Activated T-cell treated with anti-CD3 and anti-CD28 coated beads, Interleukin-2, amount 50 U/mL, for 24 hours (primary cell): ENCODE measurements at regions not wholly inside any gene's neighbourhood (a gene's known extent, or its start where the extent isn't known, plus 50 kb on each side); places are given as distances from the start of the nearest gene placed in this dataset.

ENCODE experiments used
- DNase-seq: peaks from one replicate; pipeline ENCODE4 v3.0.0-alpha.2; 2020
- H3K27ac Mint-ChIP-seq: 2 replicates; pipeline ENCODE4 v1.8.0; 2020; ENCODE audit warnings: mild to moderate bottlenecking, mixed read lengths
- H3K27me3 Mint-ChIP-seq: 2 replicates; pipeline ENCODE4 v1.8.0; 2020; ENCODE audit warnings: mixed read lengths
- H3K36me3 Mint-ChIP-seq: 2 replicates; pipeline ENCODE4 v1.8.0; 2020; ENCODE audit warnings: low read depth, mixed read lengths
- H3K4me1 Mint-ChIP-seq: 2 replicates; pipeline ENCODE4 v1.8.0; 2020; ENCODE audit warnings: low read depth, mixed read lengths
- H3K4me3 Mint-ChIP-seq: 2 replicates; pipeline ENCODE4 v1.8.0; 2020; ENCODE audit warnings: mild to moderate bottlenecking, moderate library complexity, mixed read lengths
- H3K9me3 Mint-ChIP-seq: 2 replicates; pipeline ENCODE4 v1.8.0; 2020; ENCODE audit warnings: mixed read lengths

DNA sequence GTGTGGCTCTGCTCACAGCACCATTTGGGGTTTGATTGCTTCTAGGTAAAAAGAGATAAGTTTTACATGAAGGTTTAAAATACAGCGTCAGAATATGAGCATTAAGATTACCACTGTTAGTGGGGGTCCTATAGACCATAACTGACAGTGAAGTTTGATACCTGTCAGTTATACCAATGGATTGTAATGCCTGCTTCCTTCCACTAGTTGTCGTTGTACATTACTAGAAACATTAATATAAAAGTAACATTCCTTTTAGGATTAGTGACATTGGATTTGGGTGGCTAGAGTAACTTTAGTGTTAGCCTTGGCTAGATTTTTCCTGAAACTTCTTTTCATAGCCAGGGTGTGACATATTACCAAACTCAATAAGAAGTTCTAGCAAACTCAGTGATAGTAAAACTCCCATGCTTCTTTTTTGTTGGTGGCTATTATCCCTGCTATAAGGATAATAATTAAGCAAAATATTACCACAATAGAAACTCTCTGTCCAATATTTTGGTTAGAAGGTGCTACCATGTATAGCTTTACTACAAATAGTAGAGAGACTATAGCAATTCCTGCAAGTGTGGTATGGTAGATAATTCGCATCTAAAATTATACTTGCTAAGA is 57.1 kb downstream of the FAM181B start:
- Mint-ChIP-seq H3K27me3 (peaks cover 7% of the 10 kb centered on the region), H3K9me3 (no peaks in the 10 kb centered on the region), H3K4me1 (no peaks in the 10 kb centered on the region), H3K4me3 (no peak overlapping the region), H3K36me3 (no peaks in the 10 kb centered on the region), H3K27ac (no peak overlapping the region)
- no peak for DNase-seq

DNA sequence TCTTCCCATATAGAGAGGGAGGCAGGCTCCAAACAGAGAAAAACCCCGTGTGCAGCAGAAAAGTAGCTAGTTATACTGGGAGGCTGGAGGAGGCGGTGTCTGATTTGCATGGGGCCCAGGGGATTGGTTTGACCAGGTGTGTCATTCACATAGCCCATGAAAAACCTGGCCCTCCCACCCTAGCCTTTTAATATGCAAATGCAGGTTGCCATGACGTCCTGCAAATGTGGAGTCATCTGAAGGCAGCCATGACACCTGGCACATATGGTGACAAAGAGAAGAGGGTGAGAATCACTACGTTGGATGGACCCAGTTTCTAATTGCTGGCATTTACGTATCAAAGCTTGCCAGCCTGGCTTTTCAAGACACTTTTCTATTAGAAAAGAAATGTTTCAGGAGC is 57.8 kb downstream of the FAM181B start:
- no peak overlapping the region for H3K4me3 Mint-ChIP-seq
- H3K27ac Mint-ChIP-seq: no peak overlapping the region
- H3K27me3 Mint-ChIP-seq: peaks cover 7% of the 10 kb centered on the region
- no peak for DNase-seq
- no peaks in the 10 kb centered on the region for H3K36me3 Mint-ChIP-seq
- H3K4me1 Mint-ChIP-seq: no peaks in the 10 kb centered on the region
- H3K9me3 Mint-ChIP-seq: no peaks in the 10 kb centered on the region

DNA sequence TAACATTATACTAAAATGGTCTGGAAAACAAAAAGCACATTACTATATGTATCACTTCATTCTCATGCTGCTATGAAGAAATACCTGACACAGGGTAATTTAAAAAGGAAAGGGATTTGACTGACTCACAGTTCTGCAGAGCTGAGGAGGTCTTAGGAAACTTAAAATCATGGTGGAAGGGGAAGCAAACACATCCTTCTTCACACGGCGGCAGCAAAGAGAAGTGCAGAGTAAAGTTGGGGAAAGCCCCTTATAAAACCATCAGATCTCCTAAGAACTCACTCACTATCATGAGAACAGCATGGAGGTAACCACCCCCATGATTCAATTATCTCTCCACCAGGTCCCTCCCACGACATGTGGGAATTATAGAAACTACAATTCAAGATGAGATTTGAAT is 60.0 kb downstream of the FAM181B start:
- Mint-ChIP-seq H3K4me3 (no peak overlapping the region), H3K4me1 (no peaks in the 10 kb centered on the region), H3K27me3 (peaks cover 13% of the 10 kb centered on the region), H3K36me3 (no peaks in the 10 kb centered on the region), H3K9me3 (no peaks in the 10 kb centered on the region), H3K27ac (no peak overlapping the region)
- no peak for DNase-seq

DNA sequence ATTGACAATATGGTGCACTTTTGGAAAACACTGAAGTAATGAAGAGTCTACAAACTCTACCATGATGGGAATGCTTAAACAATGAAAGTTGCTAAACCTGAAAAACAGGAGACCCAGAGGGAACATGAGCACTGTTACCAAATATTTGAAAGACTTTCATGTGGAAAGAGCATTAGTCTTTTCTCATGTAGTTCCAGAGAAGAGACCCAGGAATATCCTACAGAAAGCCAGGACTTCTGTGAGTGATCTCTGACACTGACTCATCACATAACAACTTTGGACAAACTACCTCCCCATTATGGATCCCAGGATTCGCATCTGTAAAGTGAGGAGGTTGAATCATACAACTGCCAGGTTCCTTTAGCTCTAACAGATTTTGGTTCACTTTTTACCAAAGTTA is 62.2 kb downstream of the FAM181B start:
- Mint-ChIP-seq H3K27me3 (peaks cover 13% of the 10 kb centered on the region), H3K4me3 (no peak overlapping the region), H3K4me1 (no peaks in the 10 kb centered on the region), H3K9me3 (no peaks in the 10 kb centered on the region), H3K27ac (no peak overlapping the region), H3K36me3 (no peaks in the 10 kb centered on the region)
- no peak for DNase-seq

DNA sequence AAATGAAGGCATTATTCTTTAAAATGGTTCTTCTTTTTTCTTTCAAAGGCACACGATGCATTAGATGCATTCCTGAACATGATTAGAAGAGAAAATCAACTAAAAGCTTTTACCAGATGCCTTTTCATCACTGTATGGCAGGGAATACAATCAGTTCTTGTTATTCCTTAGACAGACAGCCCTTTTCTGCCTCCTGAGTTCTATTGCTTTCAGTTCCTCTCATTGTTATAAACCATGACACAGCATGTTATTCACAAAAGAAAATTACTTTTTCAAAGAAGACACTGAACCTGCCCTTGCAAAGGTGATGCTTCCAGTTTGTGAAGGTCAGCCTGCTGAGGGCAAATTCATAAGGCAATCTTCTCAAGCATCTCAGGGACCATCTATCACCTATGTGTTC is 70.1 kb downstream of the FAM181B start:
- Mint-ChIP-seq H3K4me1 (no peaks in the 10 kb centered on the region), H3K27me3 (no peaks in the 10 kb centered on the region), H3K36me3 (no peaks in the 10 kb centered on the region), H3K4me3 (no peak overlapping the region), H3K27ac (no peak overlapping the region), H3K9me3 (no peaks in the 10 kb centered on the region)
- DNase-seq: no peak

DNA sequence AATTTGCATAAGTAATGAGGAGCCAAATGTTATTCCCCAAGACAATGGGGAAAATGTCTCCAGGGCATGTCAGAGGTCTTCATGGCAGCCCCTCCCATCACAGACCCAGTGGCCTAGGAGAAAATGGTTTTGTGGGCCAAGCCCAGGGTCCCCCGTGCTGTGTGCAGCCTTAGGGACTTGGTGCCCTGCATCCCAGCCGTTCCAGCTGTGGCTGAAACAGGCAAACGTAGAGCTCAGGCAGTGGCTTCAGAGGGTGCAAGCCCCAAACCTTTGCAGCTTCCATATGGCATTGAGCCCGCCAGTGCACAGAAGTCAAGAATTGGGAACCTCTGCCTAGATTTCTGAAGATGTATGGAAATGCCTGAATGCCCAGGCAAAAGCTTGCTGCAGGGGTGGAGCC is 79.9 kb downstream of the FAM181B start:
- Mint-ChIP-seq H3K9me3 (no peaks in the 10 kb centered on the region), H3K27me3 (peaks cover 21% of the 10 kb centered on the region), H3K4me1 (no peaks in the 10 kb centered on the region), H3K36me3 (no peaks in the 10 kb centered on the region), H3K27ac (no peak overlapping the region), H3K4me3 (no peak overlapping the region)
- DNase-seq: no peak

DNA sequence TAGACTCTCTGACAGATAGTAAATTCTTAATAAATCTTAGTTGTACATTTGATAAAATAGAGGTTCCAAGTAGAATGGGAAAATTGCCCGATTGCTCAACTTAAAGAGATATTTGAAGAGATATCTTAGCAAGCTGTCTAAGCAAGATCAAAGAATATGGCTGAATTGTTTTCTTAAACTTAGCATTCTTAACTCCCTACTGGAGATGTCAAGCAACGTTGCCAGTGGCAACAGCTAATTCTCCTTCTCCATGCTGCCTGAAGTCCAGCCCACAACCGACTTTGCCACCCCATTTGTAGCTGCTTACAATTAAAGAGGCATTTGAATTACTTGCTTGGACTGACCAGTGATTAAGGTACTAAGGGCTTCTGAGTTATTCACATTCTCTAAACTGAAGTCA is 94.4 kb downstream of the FAM181B start:
- H3K27ac Mint-ChIP-seq: no peak overlapping the region

DNA sequence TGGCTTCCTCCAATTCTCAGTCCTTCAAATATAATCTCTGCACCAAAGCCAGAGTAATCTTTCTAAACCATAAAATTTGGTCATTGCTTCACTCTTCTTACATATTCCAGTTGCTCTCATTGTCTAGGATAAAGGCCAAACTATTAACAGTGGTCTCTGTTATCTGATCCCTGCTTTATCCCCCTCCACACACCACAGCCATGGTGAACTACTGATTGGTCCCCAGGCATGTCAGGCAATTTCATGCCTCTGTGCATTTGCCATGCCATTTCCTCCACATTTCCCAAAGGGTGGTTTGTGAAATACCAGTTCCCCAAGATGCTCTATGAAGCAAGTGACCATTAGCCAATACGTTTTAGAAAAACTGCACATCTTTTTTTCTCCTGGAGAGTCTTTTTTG is 97.0 kb downstream of the FAM181B start:
- Mint-ChIP-seq H3K4me3 (no peak overlapping the region), H3K36me3 (no peaks in the 10 kb centered on the region), H3K27me3 (peaks cover 10% of the 10 kb centered on the region), H3K27ac (no peak overlapping the region), H3K4me1 (peaks cover 2% of the 10 kb centered on the region), H3K9me3 (no peaks in the 10 kb centered on the region)
- DNase-seq: no peak

More for the DNA sequence above, 94.4 kb downstream of the FAM181B start:
- Mint-ChIP-seq H3K36me3 (no peaks in the 10 kb centered on the region), H3K4me1 (no peaks in the 10 kb centered on the region), H3K9me3 (no peaks in the 10 kb centered on the region), H3K27me3 (peaks cover 19% of the 10 kb centered on the region), H3K4me3 (no peak overlapping the region)
- no peak for DNase-seq

DNA sequence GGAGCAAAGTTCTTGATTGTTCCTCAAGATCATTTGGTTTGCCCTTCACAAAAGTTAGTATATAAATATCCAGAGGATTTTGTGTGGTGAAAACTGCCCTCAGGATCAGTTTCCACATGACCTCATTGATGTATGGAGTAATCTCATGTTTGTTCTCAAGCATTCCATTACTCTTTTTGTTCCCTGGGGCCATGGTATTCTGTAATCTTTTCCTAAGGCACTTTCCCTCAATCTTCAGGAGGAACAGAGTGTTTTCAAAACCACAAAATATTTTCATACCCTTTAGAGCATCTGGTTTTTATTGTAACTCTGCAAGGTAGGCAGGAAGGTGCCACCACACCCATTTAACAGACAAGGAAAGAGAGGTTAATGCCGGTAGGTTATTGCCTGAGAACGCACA is 99.6 kb downstream of the FAM181B start:
- Mint-ChIP-seq H3K36me3 (no peaks in the 10 kb centered on the region), H3K4me1 (peaks cover 2% of the 10 kb centered on the region), H3K4me3 (no peak overlapping the region), H3K9me3 (peaks cover 1% of the 10 kb centered on the region), H3K27me3 (peaks cover 2% of the 10 kb centered on the region), H3K27ac (no peak overlapping the region)
- no peak for DNase-seq

DNA sequence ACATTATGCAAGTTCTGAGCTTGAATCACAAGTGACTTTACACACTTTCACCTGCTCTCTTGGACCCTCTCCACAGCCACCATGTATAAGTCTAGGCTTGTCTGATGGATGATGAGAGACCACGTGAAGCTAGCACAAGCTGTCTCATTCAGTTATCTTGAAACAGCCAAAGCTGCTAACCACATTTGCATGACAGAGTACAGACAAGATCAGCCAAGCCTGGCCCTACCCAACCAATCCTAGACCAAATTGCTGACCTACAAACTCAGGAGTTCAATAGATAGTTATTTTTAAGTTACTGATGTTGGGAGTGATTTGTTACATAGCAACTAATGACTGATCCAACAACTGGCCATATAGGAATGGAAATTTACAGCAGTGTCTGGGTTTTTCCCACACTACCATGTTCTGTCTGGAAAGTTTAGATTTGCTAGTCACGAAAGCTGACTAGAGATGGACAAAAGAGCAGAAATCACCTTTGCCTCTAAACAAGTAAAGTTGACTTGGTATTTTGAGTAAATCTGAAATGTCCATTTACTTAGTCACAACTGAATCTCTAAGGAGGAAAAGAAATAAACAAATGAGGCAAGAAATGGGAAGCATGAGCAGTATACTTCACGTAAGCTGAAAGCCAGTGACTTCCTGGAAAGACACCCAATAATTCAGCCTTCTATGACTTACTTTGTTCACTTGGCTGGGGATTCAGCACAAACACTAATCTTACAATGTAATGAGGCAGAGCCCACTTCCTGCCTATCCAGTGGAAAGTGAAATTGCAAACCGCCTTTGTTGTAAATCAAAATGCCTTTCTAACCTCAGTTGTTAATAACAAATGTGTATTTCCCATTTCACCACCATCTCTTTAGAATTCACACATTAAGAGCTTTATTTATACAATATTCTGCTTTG is 101.7 kb downstream of the FAM181B start:
- Mint-ChIP-seq H3K36me3 (no peaks in the 10 kb centered on the region), H3K4me3 (no peak overlapping the region), H3K27ac (no peak overlapping the region), H3K9me3 (peaks cover 8% of the 10 kb centered on the region), H3K4me1 (peaks cover 2% of the 10 kb centered on the region), H3K27me3 (peaks cover 2% of the 10 kb centered on the region)
- no peak for DNase-seq

DNA sequence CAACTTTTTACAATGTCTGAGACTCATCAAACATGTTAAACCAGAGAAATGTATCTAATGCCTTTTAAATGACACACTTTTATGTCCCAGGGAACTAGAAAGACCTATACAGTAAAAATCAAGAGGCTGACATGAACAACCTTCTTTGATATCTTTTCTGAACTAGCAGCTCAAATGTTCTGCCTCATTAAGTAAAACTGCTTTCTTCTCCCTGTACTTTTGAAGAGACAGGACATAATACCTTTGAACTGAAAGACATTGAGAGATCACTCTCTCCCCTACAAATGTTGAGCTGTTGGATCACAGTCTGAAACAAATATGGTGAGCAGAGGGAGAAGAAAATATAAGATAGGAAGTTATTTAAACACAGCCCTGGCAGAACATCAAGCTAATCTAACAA is 123.0 kb downstream of the FAM181B start:
- Mint-ChIP-seq H3K4me1 (no peaks in the 10 kb centered on the region), H3K27ac (no peak overlapping the region), H3K36me3 (no peaks in the 10 kb centered on the region), H3K4me3 (no peak overlapping the region), H3K27me3 (no peaks in the 10 kb centered on the region), H3K9me3 (no peaks in the 10 kb centered on the region)
- no peak for DNase-seq

DNA sequence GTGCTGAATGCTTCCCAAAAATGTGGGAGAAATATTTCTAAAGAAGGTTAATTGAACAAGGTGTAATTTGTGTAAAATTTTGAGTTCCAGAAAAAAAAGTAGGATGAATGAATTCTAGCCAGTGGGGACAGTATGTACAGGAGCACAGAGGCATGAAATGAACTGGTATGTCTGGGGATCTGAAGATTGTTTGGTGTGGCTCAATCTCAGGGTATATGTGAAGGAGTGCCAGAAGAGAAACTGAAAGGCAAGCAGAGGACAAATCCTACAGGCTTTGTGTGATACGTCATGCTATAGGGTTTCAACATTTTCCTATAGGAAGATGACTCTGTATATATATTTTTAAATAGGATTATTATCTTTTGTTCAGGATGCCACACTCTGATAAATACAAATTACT is 126.9 kb downstream of the FAM181B start:
- H3K4me1 Mint-ChIP-seq: no peaks in the 10 kb centered on the region
- DNase-seq: no peak
- no peaks in the 10 kb centered on the region for H3K36me3 Mint-ChIP-seq
- H3K4me3 Mint-ChIP-seq: no peak overlapping the region
- no peaks in the 10 kb centered on the region for H3K9me3 Mint-ChIP-seq
- peaks cover 3% of the 10 kb centered on the region for H3K27me3 Mint-ChIP-seq
- no peak overlapping the region for H3K27ac Mint-ChIP-seq

DNA sequence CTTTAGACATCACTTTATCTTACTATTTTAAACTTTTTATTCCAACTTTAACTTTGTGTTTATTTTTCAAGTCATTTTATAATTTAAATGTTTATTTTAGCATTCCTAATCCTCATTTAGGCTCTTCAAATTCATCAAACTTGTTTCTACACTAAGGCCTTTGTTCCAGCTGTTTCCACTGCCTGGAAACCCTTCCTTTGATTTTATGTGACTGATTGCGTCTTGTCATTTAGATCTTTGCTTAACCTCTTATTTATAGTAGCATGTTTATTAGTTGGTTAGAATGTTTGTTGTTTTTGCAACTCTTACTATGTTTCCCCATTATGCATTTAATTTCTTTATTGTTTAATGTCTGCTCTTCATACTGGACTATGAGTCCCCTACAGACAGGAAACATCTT is 132.0 kb downstream of the FAM181B start:
- Mint-ChIP-seq H3K27me3 (peaks cover 3% of the 10 kb centered on the region), H3K4me1 (no peaks in the 10 kb centered on the region), H3K4me3 (no peak overlapping the region), H3K36me3 (no peaks in the 10 kb centered on the region), H3K9me3 (no peaks in the 10 kb centered on the region), H3K27ac (no peak overlapping the region)
- DNase-seq: no peak

DNA sequence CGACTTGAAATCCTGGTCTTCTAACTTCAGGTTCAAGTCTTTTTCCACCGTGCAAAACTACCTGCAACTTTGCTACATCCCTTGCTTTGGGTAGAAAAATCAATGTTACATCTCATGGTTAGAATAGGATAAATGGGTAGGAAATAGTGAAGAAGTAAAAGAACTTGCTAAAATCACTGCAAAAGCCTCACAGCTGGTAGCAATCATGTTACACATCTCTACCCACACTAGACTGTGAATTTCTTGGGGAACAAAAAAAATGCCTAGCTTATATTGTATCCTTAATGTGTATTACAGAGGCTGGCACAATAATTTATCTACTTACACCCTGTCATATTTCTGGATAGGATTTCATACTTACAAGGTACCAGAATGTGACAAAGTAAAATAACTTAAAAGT is 133.8 kb downstream of the FAM181B start:
- no peak overlapping the region for H3K27ac Mint-ChIP-seq
- DNase-seq: no peak
- H3K4me3 Mint-ChIP-seq: no peak overlapping the region
- H3K36me3 Mint-ChIP-seq: no peaks in the 10 kb centered on the region
- H3K9me3 Mint-ChIP-seq: no peaks in the 10 kb centered on the region
- H3K4me1 Mint-ChIP-seq: no peaks in the 10 kb centered on the region
- peaks cover 3% of the 10 kb centered on the region for H3K27me3 Mint-ChIP-seq

DNA sequence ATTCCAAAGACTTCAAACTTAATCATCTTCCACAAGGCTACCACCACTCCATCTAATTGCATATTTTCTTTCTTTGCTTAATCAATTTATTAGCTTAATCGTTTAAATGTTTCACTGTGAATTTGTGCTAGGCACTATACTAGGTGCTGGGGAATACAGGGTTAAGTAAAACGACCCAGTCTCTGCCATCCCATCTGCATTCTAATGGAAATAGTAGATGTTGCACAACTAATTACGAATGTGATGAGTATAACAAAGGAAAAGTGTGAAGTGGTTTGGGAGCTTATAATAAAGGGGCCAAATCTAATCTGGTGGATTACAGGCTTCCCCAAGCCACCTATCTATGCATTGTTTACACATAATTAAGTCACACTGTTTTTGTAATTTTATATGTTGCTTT is 147.1 kb downstream of the FAM181B start:
- H3K27ac Mint-ChIP-seq: no peak overlapping the region
- no peaks in the 10 kb centered on the region for H3K4me1 Mint-ChIP-seq
- DNase-seq: no peak
- H3K36me3 Mint-ChIP-seq: no peaks in the 10 kb centered on the region
- H3K4me3 Mint-ChIP-seq: no peak overlapping the region
- H3K27me3 Mint-ChIP-seq: no peaks in the 10 kb centered on the region
- no peaks in the 10 kb centered on the region for H3K9me3 Mint-ChIP-seq
